ENCODE measurements at regions not wholly inside any gene's neighbourhood (a gene's known extent, or its start where the extent isn't known, plus 50 kb on each side); places are given as distances from the start of the nearest gene placed in this dataset.

DNA sequence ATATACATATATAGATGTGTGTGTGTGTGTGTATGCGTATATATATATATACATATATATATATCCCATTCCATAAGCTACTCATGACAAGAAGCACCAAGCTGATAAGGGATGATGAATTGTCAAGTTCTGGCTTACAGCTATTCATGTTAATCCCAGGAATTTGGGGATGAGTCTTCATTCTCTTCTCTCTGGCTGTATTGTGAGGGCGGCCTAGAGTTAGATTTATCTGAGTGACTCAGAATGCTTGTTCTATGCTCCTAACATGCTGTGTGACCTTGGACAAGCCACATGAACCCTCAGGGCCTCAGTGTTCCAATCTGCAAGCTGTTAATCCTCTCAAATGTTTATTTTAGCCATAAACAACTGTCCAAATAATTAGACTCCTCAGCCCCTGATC lies 749.0 kb downstream of the MED13L start:
- DNase-seq, result no peak
- Histone ChIP-seq H3K27ac (no peak overlapping the region), H3K4me3 (no peak overlapping the region), H3K36me3 (no peaks in the 10 kb centered on the region), H3K9me3 (no peaks in the 10 kb centered on the region), H3K4me1 (no peaks in the 10 kb centered on the region), H3K27me3 (no peaks in the 10 kb centered on the region)
- TF ChIP-seq, protein P1, sequence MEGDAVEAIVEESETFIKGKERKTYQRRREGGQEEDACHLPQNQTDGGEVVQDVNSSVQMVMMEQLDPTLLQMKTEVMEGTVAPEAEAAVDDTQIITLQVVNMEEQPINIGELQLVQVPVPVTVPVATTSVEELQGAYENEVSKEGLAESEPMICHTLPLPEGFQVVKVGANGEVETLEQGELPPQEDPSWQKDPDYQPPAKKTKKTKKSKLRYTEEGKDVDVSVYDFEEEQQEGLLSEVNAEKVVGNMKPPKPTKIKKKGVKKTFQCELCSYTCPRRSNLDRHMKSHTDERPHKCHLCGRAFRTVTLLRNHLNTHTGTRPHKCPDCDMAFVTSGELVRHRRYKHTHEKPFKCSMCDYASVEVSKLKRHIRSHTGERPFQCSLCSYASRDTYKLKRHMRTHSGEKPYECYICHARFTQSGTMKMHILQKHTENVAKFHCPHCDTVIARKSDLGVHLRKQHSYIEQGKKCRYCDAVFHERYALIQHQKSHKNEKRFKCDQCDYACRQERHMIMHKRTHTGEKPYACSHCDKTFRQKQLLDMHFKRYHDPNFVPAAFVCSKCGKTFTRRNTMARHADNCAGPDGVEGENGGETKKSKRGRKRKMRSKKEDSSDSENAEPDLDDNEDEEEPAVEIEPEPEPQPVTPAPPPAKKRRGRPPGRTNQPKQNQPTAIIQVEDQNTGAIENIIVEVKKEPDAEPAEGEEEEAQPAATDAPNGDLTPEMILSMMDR (IDR thresholded peaks at IDR 0.05), result no peak
- TF ChIP-seq POLR2A (IDR thresholded peaks at IDR 0.05) (no peak), POLR2AphosphoS5 (IDR thresholded peaks at IDR 0.05) (no peak), EP300 (IDR thresholded peaks at IDR 0.05; ENCODE audit: low read depth) (no peak)
- 91 to 95% methylated on average over 2 of the region's 2 CpGs for WGBS, 2 donors (ENCODE audit: low coverage in 1 of 2)
- in situ Hi-C loops (cut with MboI; ENCODE audit: low pct_ligation_motif_present in 1 of 4, low pct_unique_long_range_greater_than_20kb in 1 of 4, low sequenced_read_pairs in 3 of 4), result no loop called here
- intact Hi-C loops (cut with DNase I; ENCODE audit: low total_unique reads), result no loop called here

DNA sequence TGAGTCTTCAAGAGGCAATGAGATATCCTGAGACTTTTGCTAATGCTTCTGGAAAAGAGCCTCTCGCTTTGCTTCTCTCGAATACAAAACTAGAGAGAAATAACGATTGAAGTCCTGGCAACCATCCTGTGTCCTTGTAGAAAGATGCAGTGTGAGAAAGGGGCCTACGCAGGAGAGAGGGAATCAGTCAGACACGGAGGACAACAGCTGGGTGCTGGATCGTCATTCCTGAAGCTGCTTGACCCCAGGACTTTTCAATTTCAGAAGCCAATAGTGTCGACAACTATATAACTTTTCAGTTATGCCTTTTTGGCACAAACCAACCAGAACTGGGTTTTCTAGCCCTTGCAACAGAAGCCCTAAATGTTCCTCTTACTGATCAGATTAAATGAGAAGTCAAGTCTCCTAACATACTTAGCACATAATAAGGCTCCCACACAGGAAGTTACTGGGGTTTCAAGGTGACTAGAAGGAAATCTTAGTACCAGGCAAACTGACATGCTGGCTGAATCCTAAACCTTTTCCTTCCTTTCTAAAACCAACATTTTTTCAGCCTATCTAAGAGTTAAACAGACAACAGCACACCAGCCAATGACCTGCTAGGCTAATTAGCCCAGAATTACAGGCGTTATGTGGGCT lies 755.6 kb downstream of the MED13L start:
- H3K4me1 ChIP-seq, result no peaks in the 10 kb centered on the region
- no peak overlapping the region for H3K4me3 ChIP-seq
- H3K9me3 ChIP-seq, result peaks cover 0 to 8% of the 10 kb centered on the region in 2 donors
- TF ChIP-seq POLR2AphosphoS5 (IDR thresholded peaks at IDR 0.05), result no peak
- TF ChIP-seq POLR2A (IDR thresholded peaks at IDR 0.05), result no peak
- TF ChIP-seq EP300 (IDR thresholded peaks at IDR 0.05; ENCODE audit: low read depth), result no peak
- TF ChIP-seq, protein P1 (IDR thresholded peaks at IDR 0.05), result no peak
- no peaks in the 10 kb centered on the region for H3K27me3 ChIP-seq
- 59 to 65% methylated on average over 6 to 8 of the region's 8 CpGs for WGBS, 2 donors (ENCODE audit: low coverage in 1 of 2)
- in situ Hi-C loops (cut with MboI; ENCODE audit: low pct_ligation_motif_present in 1 of 4, low pct_unique_long_range_greater_than_20kb in 1 of 4, low sequenced_read_pairs in 3 of 4), result no loop called here
- intact Hi-C loops (cut with DNase I; ENCODE audit: low total_unique reads), result no loop called here
- no peak for DNase-seq
- H3K27ac ChIP-seq, result no peak overlapping the region
- H3K36me3 ChIP-seq, result no peaks in the 10 kb centered on the region

DNA sequence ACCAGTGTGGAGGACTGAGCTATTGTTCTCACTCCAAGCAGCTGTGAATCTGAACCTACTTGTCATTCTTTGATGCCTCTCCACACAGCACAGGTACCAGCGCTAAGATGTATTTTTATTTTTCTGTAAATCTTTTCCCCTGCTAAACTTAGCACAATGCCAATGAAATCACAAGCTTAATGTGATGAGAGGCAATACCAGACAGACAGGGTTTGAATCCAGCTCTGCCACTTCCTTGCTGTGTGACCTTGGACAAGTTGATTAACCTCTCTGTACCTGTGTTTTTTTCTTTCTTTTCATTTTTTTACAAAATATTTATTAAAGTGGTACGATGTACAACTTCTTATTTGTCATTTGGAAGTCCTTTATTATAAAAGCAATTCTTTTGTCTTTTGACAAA lies 757.6 kb downstream of the MED13L start:
- H3K36me3 ChIP-seq, result no peaks in the 10 kb centered on the region
- intact Hi-C loops (cut with DNase I; ENCODE audit: low total_unique reads) (no loop called here), in situ Hi-C loops (cut with MboI; ENCODE audit: low pct_ligation_motif_present in 1 of 4, low pct_unique_long_range_greater_than_20kb in 1 of 4, low sequenced_read_pairs in 3 of 4) (no loop called here)
- no peak overlapping the region for H3K27ac ChIP-seq
- H3K27me3 ChIP-seq, result no peaks in the 10 kb centered on the region
- TF ChIP-seq, protein P1 (IDR thresholded peaks at IDR 0.05), result no peak
- no peak for DNase-seq
- H3K4me1 ChIP-seq, result no peaks in the 10 kb centered on the region
- 78 to 84% methylated on average over 2 of the region's 2 CpGs for whole genome bisulfite sequencing, 2 donors (ENCODE audit: low coverage in 1 of 2)
- H3K9me3 ChIP-seq, result peaks cover 0 to 9% of the 10 kb centered on the region in 2 donors
- no peak overlapping the region for H3K4me3 ChIP-seq

DNA sequence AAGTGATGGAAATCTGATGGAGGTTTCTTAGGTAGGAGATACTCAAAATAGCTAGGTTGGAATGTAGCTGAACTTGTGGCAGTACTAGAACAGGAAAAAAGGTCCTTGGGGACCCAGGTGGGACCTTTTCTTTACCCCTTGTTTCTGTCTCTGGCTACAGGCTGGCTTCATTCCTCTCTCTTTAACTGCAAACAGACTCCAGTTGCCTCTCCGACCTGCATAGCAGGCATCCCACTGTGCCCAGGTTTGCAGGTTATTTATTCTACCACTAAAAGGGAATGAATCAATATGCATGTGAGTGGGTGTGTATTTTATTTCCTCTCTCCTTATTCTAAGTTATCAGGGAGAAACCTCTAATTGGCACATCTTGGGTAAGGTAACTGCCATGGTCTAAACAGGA lies 758.1 kb downstream of the MED13L start:
- Histone ChIP-seq H3K27me3 (no peaks in the 10 kb centered on the region), H3K36me3 (no peaks in the 10 kb centered on the region), H3K27ac (no peak overlapping the region), H3K9me3 (peaks cover 0 to 9% of the 10 kb centered on the region in 2 donors), H3K4me3 (no peak overlapping the region), H3K4me1 (no peaks in the 10 kb centered on the region)
- TF ChIP-seq POLR2A (IDR thresholded peaks at IDR 0.05), result no peak
- TF ChIP-seq, protein P1 (IDR thresholded peaks at IDR 0.05), result no peak
- TF ChIP-seq POLR2AphosphoS5 (IDR thresholded peaks at IDR 0.05), result no peak
- no peak for TF ChIP-seq EP300 (IDR thresholded peaks at IDR 0.05; ENCODE audit: low read depth)
- intact Hi-C loops (cut with DNase I; ENCODE audit: low total_unique reads), result no loop called here
- DNase-seq, result no peak
- in situ Hi-C loops (cut with MboI; ENCODE audit: low pct_ligation_motif_present in 1 of 4, low pct_unique_long_range_greater_than_20kb in 1 of 4, low sequenced_read_pairs in 3 of 4), result no loop called here
- 70 to 78% methylated on average over 1 of the region's 1 CpG for WGBS, 2 donors (ENCODE audit: low coverage in 1 of 2)
